ENCODE measurements at regions not wholly inside any gene's neighbourhood (a gene's known extent, or its start where the extent isn't known, plus 50 kb on each side); places are given as distances from the start of the nearest gene placed in this dataset.

- no peak for TF ChIP-seq CTCF (IDR thresholded peaks at IDR 0.05 in 8 of 11, conservative IDR thresholded peaks at IDR 0.05 in 3 of 11)
- TF ChIP-seq POLR2AphosphoS5 (IDR thresholded peaks at IDR 0.05) = no peak
Observed at GRCh38 chr9:124182741-124183140, 75.0 kb upstream of the NEK6 start.

Data from spleen (tissue), 7 donors.